ENCODE measurements at regions not wholly inside any gene's neighbourhood (a gene's known extent, or its start where the extent isn't known, plus 50 kb on each side); places are given as distances from the start of the nearest gene placed in this dataset.

DNA sequence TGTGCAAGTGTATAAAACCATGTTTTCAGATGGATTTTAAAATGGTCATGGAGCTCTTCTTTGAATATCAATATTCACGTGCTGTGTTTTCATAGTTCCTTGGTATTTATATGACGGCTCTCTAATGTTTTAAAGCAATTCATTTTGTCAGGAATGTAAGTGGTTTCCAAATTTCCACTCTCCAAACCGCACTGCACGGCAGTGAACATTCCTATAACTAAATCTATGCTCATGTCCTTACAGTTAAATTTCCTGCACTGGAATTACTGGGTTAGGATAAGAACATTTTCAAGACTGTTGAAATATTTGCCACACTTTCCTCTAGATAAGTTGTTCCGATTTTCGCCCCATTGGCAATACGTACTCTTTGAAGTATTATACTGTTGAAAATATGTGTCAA lies 398.9 kb downstream of the PMP22 start:
- Histone ChIP-seq H3K27me3 (ENCODE audit: insufficient read depth, poor library complexity, severe bottlenecking) (no peaks in the 10 kb centered on the region), H3K36me3 (ENCODE audit: low read depth) (no peaks in the 10 kb centered on the region), H3K4me3 (ENCODE audit: severe bottlenecking) (no peak overlapping the region), H3K9me3 (ENCODE audit: severe bottlenecking) (no peaks in the 10 kb centered on the region), H3K27ac (ENCODE audit: poor library complexity, severe bottlenecking) (no peak overlapping the region), H3K4me1 (ENCODE audit: insufficient read depth, poor library complexity, severe bottlenecking) (no peaks in the 10 kb centered on the region)
- no peak for DNase-seq (ENCODE audit: low spot score)
- ATAC-seq (ENCODE audit: low read depth) = no peak
- TF ChIP-seq, protein P1, sequence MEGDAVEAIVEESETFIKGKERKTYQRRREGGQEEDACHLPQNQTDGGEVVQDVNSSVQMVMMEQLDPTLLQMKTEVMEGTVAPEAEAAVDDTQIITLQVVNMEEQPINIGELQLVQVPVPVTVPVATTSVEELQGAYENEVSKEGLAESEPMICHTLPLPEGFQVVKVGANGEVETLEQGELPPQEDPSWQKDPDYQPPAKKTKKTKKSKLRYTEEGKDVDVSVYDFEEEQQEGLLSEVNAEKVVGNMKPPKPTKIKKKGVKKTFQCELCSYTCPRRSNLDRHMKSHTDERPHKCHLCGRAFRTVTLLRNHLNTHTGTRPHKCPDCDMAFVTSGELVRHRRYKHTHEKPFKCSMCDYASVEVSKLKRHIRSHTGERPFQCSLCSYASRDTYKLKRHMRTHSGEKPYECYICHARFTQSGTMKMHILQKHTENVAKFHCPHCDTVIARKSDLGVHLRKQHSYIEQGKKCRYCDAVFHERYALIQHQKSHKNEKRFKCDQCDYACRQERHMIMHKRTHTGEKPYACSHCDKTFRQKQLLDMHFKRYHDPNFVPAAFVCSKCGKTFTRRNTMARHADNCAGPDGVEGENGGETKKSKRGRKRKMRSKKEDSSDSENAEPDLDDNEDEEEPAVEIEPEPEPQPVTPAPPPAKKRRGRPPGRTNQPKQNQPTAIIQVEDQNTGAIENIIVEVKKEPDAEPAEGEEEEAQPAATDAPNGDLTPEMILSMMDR (IDR thresholded peaks at IDR 0.05; ENCODE audit: poor library complexity, severe bottlenecking) = no peak

DNA sequence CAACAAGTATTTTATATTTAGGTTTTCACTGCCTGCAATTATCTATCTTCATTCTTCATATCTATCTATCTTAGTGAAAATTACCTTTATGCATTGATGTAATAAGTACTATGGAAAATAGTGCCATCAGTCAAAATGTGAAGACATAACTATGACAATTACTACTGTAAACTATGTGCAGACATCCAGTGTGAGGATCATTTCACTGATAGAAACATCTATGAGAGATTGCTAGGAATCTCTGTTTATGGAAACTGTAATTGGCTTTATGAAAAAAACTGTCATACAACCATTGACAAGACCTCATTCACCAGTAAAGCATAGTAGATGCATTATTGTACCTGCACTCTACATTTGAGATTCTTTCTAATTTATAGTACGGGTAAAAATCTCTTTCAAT lies 401.0 kb downstream of the PMP22 start:
- ATAC-seq (ENCODE audit: low read depth) = no peak
- TF ChIP-seq, protein P1 (IDR thresholded peaks at IDR 0.05; ENCODE audit: poor library complexity, severe bottlenecking) = no peak
- Histone ChIP-seq H3K27me3 (ENCODE audit: insufficient read depth, poor library complexity, severe bottlenecking) (no peaks in the 10 kb centered on the region), H3K9me3 (ENCODE audit: severe bottlenecking) (no peaks in the 10 kb centered on the region), H3K4me1 (ENCODE audit: insufficient read depth, poor library complexity, severe bottlenecking) (no peaks in the 10 kb centered on the region), H3K4me3 (ENCODE audit: severe bottlenecking) (no peak overlapping the region), H3K27ac (ENCODE audit: poor library complexity, severe bottlenecking) (no peak overlapping the region), H3K36me3 (ENCODE audit: low read depth) (no peaks in the 10 kb centered on the region)
- DNase-seq (ENCODE audit: low spot score) = no peak

GRCh38 chr17:14859542-14859941 lies 405.6 kb downstream of the PMP22 start:
- ATAC-seq (ENCODE audit: low read depth) = no peak
- no peak overlapping the region for H3K4me3 ChIP-seq (ENCODE audit: severe bottlenecking)
- H3K27ac ChIP-seq (ENCODE audit: poor library complexity, severe bottlenecking) = no peak overlapping the region
- TF ChIP-seq, protein P1 (IDR thresholded peaks at IDR 0.05; ENCODE audit: poor library complexity, severe bottlenecking) = no peak
- no peaks in the 10 kb centered on the region for H3K4me1 ChIP-seq (ENCODE audit: insufficient read depth, poor library complexity, severe bottlenecking)
- no peaks in the 10 kb centered on the region for H3K9me3 ChIP-seq (ENCODE audit: severe bottlenecking)
- DNase-seq (ENCODE audit: low spot score) = no peak
- no peaks in the 10 kb centered on the region for H3K36me3 ChIP-seq (ENCODE audit: low read depth)
- H3K27me3 ChIP-seq (ENCODE audit: insufficient read depth, poor library complexity, severe bottlenecking) = no peaks in the 10 kb centered on the region

DNA sequence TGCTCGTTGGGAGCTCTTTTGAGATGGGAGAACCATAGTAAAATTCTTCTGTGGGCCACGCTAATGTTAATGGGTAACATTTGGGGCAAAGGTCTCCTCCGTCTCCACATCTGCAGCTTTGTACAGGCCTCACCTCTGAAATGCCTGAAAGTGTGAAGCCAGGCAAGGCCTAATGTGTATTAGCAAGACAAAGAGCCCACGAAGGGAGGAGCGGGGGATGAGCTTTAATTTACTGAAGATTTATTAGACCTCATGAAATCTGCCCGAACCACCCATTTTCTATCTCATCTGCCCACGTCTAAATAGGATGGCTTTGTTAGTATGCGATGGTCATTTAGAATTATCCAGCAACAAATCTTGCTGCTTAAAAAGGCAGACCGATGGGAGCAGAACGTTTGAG lies 408.9 kb downstream of the PMP22 start:
- no peak for ATAC-seq (ENCODE audit: low read depth)
- H3K4me3 ChIP-seq (ENCODE audit: severe bottlenecking) = no peak overlapping the region

GRCh38 chr17:14854691-14855090 lies 410.4 kb downstream of the PMP22 start:
- no peaks in the 10 kb centered on the region for H3K36me3 ChIP-seq (ENCODE audit: low read depth)
- H3K4me3 ChIP-seq (ENCODE audit: severe bottlenecking) = no peak overlapping the region
- no peak overlapping the region for H3K27ac ChIP-seq (ENCODE audit: poor library complexity, severe bottlenecking)
- no peaks in the 10 kb centered on the region for H3K9me3 ChIP-seq (ENCODE audit: severe bottlenecking)
- TF ChIP-seq, protein P1 (IDR thresholded peaks at IDR 0.05; ENCODE audit: poor library complexity, severe bottlenecking) = no peak
- DNase-seq (ENCODE audit: low spot score) (no peak), ATAC-seq (ENCODE audit: low read depth) (no peak)
- H3K4me1 ChIP-seq (ENCODE audit: insufficient read depth, poor library complexity, severe bottlenecking) = no peaks in the 10 kb centered on the region
- no peaks in the 10 kb centered on the region for H3K27me3 ChIP-seq (ENCODE audit: insufficient read depth, poor library complexity, severe bottlenecking)

More for the DNA sequence above, 408.9 kb downstream of the PMP22 start:
- Histone ChIP-seq H3K27me3 (ENCODE audit: insufficient read depth, poor library complexity, severe bottlenecking) (no peaks in the 10 kb centered on the region), H3K9me3 (ENCODE audit: severe bottlenecking) (no peaks in the 10 kb centered on the region), H3K27ac (ENCODE audit: poor library complexity, severe bottlenecking) (no peak overlapping the region), H3K36me3 (ENCODE audit: low read depth) (no peaks in the 10 kb centered on the region), H3K4me1 (ENCODE audit: insufficient read depth, poor library complexity, severe bottlenecking) (no peaks in the 10 kb centered on the region)
- TF ChIP-seq, protein P1 (IDR thresholded peaks at IDR 0.05; ENCODE audit: poor library complexity, severe bottlenecking) = no peak
- DNase-seq (ENCODE audit: low spot score) = no peak

Data from RWPE2 (cell line).